ENCODE measurements at regions not wholly inside any gene's neighbourhood (a gene's known extent, or its start where the extent isn't known, plus 50 kb on each side); places are given as distances from the start of the nearest gene placed in this dataset.
"Not testable (repeated sequence)": the region's sequence is repeated elsewhere in the genome, so short reads cannot be mapped to it uniquely, and the experiment has no call there.

GRCh38 chr2:215830304-215830703, 183.0 kb downstream of the MREG start:
- peak; percentile 95 for DNase-seq

GRCh38 chr2:215829261-215829660, 184.1 kb downstream of the MREG start:
- DNase-seq: no peak

GRCh38 chr2:215828528-215829184, 184.7 kb downstream of the MREG start:
- peak; percentile 88 for DNase-seq

- DNase-seq: peak; percentile 34
Measured at GRCh38 chr2:215826838-215827441, 186.4 kb downstream of the MREG start.

GRCh38 chr2:215826376-215826775, 187.0 kb downstream of the MREG start:
- no peak for DNase-seq

GRCh38 chr2:215825707-215826106, 187.6 kb downstream of the MREG start:
- no peak for DNase-seq

GRCh38 chr2:215821298-215821697, 192.1 kb downstream of the MREG start:
- DNase-seq: not testable (repeated sequence)

- not testable (repeated sequence) for DNase-seq
Measured at GRCh38 chr2:215819713-215820112, 193.6 kb downstream of the MREG start.

- DNase-seq: no peak
Measured at GRCh38 chr2:215817046-215817445, 196.3 kb downstream of the MREG start.

GRCh38 chr2:215816424-215816823, 196.9 kb downstream of the MREG start:
- DNase-seq: no peak

GRCh38 chr2:215815960-215816359, 197.4 kb downstream of the MREG start:
- no peak for DNase-seq

GRCh38 chr2:215812966-215813365, 200.4 kb downstream of the MREG start:
- DNase-seq: no peak

- peak; percentile 89 for DNase-seq
Measured at GRCh38 chr2:215811409-215812345, 201.7 kb downstream of the MREG start.

- DNase-seq: no peak
Measured at GRCh38 chr2:215811003-215811402, 202.3 kb downstream of the MREG start.

- DNase-seq: no peak
Measured at GRCh38 chr2:215808996-215809395, 204.4 kb downstream of the MREG start.

GRCh38 chr2:215808194-215808593, 205.2 kb downstream of the MREG start:
- peak; percentile 58 for DNase-seq

- no peak for DNase-seq
Measured at GRCh38 chr2:215805493-215805892, 207.9 kb downstream of the MREG start.

GRCh38 chr2:215803150-215803549, 210.2 kb downstream of the MREG start:
- DNase-seq: no peak

- DNase-seq: no peak
Measured at GRCh38 chr2:215799194-215799593, 214.2 kb downstream of the MREG start.

- DNase-seq: no peak
Measured at GRCh38 chr2:215797676-215798075, 215.7 kb downstream of the MREG start.

GRCh38 chr2:215796140-215796855, 217.1 kb downstream of the MREG start:
- peak; percentile 21 for DNase-seq

- peak; percentile 41 for DNase-seq
Measured at GRCh38 chr2:215794829-215795546, 218.4 kb downstream of the MREG start.
